Hepatocyte (in vitro differentiated cells): ENCODE measurements at regions not wholly inside any gene's neighbourhood (a gene's known extent, or its start where the extent isn't known, plus 50 kb on each side); places are given as distances from the start of the nearest gene placed in this dataset.

Experiments
- CTCF ChIP-seq: fragments of 200-600 bp; sonication (generic); IDR thresholded peaks from 2 replicates; pipeline ENCODE4 v1.5.1; 2016; ENCODE audit warnings: antibody characterized with exemption, mild to moderate bottlenecking; ENCODE audit not compliant: poor library complexity
- EZH2 ChIP-seq: fragments of 200-600 bp; sonication (generic); IDR thresholded peaks from 2 replicates; pipeline ENCODE4 v1.6.1; 2016; ENCODE audit warnings: antibody characterized with exemption, mild to moderate bottlenecking, borderline replicate concordance

GRCh38 chr14:89490466-89490865 lies 73.4 kb upstream of the FOXN3 start:
- TF ChIP-seq CTCF (no peak), EZH2 (no peak)
